HG02678 (cell line): ENCODE measurements at regions not wholly inside any gene's neighbourhood (a gene's known extent, or its start where the extent isn't known, plus 50 kb on each side); places are given as distances from the start of the nearest gene placed in this dataset.
"Not testable (repeated sequence)": the region's sequence is repeated elsewhere in the genome, so short reads cannot be mapped to it uniquely, and the experiment has no call there.

Experiments used
- ATAC-seq: cut with Tn5 transposase; IDR thresholded peaks from one replicate; pipeline ENCODE4 v1.9.1; 2021; ENCODE audit warnings: mild to moderate bottlenecking, moderate library complexity; ENCODE audit not compliant: unreplicated experiment

DNA sequence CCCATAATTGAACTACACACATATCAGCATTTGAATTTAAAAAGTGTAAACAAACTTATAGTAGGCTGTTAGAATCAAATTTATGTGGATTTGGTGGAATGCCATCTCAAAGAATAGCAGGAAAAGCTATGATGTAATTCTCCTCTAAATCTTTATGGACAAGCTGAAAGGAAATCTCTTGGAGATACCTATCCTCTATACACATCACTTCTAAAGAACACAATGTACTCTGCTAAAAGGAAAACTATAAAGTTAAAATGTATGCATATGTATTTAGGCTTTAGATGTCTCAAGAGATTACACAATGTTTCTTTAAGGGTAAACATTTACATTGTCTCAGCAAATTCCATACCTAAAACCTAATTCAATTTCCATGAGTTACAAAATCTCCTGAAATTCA, 323.3 kb downstream of the CRPPA start:
- no peak for ATAC-seq

DNA sequence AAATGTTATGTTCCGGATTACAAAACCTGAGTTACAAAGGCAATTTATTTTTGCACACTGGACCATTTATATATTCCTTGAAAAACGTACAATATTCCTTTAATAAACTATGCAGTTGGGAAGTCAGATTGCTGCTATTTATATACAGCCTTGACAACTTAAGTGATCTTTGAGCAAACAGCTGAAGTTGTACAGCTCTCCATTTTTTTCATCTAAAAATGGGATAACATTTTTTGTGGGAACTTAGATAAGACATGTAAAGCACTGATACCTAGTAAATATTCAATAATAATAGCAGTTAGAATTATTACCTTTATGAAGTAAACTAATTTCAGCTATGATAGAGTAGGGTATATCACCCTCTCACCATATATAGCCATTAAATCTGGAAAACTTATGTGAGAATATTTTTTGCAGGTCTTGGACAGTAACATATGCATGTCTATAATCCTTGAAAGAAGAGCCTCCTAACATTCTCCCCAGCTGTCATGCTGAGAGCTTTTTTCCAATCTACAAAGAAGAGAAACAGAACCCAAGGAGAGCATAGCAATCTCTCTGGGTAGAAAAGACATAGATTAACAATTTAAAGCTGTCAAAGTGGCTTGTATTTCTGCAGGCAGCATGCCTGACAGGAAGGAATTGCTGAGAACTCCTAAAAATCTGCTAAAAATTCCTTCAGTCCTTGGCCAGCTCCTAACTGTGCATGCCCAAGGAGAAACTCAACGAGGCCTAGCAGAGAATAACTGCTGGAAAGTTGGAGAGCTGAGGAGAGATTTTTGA, 326.0 kb downstream of the CRPPA start:
- ATAC-seq, result no peak

DNA sequence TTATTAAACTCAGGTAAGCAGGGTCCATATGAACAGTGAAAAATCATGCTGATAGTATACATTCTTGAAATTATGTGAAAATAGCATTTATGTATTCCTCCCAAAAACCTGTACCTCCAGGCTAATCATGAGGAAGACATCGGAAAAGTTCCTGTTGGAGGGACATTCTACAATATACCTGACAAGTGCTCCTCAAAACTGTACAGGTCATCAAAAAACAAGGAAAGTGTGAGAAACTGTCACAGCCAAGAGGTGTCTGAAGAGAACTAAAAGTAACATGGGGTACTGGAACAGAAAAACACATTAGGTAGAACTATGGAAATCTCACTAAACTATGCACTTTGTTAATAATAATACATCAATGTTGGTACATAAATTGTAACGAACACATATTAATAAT, 326.7 kb downstream of the CRPPA start:
- no peak for ATAC-seq

DNA sequence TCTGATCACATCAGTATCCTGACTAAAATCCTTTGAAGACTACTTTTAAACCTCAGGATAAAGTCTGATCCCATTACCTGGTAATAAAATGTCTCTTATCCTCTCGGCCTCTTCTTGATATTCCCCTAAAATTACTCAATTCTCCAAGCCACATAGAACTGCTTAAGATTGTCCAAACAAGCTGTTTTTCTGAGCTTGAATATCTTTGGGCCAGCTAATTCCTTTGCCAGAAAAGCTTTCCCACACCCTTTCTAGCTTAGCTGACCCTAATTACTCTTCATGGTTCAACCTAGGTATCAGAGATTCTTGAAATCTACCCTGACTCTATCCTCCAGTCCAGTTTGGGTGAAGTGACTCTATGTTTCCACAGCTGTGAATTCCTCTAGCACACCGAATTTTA, 328.6 kb downstream of the CRPPA start:
- no peak for ATAC-seq

GRCh38 chr7:16091701-16092310, 329.5 kb downstream of the CRPPA start:
- no peak for ATAC-seq

- ATAC-seq, result no peak
Measured at GRCh38 chr7:16089801-16090200, 331.5 kb downstream of the CRPPA start.

DNA sequence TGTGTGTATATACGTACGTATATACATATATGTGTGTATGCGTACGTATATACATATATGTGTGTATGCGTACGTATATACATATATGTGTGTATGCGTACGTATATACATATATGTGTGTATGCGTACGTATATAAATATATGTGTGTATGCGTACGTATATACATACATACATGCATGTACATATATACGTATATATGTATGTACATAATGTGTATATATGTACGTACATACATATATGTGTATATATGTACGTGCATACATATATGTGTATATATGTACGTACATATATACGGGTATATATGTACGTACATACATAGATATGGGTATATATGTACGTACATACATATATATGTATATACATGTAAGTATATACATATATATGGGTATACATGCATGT, 332.1 kb downstream of the CRPPA start:
- no peak for ATAC-seq

- ATAC-seq, result no peak
Measured at GRCh38 chr7:16086743-16087142, 334.6 kb downstream of the CRPPA start.

DNA sequence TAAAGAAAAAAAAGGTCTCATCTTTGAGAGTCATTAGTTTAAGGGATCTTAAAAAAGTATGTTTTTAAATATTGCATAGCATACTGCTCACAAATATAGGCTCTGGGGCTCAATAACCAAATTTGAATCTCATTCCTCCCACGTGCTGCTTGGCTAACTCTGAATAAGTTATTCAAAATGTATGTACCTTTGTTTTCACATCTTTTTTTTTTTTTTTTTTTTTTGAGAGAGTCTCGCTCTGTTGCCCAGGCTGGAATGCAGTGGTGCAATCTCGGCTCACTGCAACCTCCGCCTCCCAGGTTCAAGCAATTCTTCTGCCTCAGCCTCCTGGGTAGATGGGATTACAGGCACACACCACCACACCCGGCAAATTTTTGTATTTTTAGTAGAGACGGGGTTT, 335.6 kb downstream of the CRPPA start:
- not testable (repeated sequence) for ATAC-seq

- ATAC-seq, result no peak
Measured at GRCh38 chr7:16084875-16085274, 336.5 kb downstream of the CRPPA start.

GRCh38 chr7:16084370-16084769, 337.0 kb downstream of the CRPPA start:
- ATAC-seq, result no peak

DNA sequence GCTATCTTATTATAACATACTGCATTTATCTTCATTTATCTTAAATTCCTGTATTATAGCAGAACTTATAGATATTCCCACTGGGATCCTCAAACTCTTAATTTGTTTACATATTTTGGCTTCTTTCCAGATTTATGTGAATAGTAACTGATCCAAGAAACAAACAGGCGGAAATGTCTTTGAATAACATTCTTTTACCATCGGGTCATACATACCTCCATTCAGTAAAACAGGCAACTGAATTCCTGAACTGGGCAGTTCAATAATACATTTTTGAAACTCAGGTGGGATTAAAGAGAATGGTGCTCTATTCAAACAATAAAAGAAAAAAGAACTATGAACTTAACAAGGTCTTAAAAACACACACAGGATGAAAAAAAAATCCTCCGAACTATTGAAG, 337.4 kb downstream of the CRPPA start:
- no peak for ATAC-seq

DNA sequence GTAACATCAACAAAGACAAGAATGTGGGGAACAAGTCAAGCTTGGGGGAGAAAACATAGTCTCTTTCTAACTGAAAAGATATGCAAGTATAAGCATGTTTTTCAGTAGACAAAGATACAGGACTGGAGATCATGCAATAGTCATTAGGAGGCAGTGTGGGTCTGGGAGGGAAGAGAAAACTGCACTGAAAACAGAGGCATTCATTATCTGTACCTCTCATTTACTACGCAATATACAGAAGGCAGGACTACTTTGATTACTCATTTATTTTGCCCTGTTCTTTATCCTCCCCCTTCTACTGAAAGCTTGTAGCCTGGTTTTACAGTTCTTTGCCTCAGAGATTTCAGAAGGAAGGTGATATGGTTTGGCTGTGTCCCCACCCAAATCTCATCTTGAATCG, 341.2 kb downstream of the CRPPA start:
- ATAC-seq, result no peak

GRCh38 chr7:16079723-16080122, 341.6 kb downstream of the CRPPA start:
- no peak for ATAC-seq

DNA sequence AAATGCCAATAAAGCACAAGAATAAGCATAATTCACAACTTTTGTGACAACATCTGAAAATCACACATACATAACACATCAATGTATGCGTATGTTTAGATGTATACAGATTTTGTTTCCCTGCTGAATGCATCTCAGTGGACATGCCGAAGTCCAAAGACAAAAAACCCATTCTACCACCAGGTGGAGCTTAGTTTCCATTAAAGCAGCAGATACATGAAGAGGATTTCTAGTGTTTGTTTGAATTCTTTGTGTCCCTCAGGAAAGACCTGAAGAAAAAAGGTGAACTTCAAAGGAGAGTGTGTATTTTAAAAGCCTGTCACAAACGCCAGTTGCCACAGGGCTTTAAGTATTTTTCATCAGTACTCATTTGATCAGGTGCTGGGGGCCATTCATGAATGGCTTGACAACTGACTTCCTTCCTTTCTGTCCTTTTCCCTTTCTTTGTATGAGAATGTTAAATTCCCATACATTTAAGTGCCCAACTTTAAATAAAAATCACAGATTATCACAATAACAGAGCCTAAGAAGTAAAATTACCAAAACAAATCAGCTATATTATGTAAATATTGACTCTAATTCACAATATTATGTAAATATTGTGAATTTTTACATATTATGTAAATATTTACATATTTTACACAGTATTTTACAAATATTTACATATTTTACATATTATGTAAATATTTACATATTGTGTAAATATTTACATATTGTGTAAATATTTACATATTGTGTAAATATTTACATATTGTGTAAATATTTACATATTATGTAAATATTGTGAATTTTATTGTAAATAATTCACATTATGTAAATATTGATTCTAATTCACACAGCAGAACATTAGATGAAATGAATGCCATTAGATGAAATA, 343.0 kb downstream of the CRPPA start:
- ATAC-seq, result peak; percentile 73

DNA sequence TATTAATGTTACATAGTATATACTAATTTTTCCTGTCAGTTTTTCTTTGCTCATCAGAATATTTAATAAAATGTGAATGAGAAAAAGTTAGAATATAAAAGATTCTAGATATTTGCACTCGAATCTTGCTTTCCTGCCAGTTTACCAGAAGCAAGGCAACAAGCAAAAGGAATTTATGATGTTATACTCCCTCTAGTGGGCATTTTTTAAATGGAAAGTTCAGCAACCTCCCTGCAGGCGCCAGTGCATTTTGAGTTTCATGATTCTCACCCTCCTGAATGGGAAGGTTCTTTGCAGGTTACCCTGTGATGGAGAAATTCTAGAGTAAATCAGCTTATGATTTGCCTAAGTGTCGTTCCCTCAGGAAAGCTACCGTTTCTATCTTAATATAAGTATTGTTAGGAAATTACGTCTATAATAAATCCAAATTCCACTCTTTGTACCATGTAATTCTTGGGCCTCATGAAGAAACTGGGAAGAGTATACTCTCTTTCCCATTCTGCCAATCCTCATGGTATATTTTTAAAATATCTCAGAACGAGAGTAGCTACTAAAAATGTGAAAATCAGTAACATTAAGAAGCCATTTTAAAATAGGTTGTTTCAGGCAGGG, 350.0 kb downstream of the CRPPA start:
- peak; percentile 92 for ATAC-seq

- ATAC-seq, result no peak
Measured at GRCh38 chr7:16070806-16071205, 350.5 kb downstream of the CRPPA start.

- no peak for ATAC-seq
Measured at GRCh38 chr7:16069998-16070397, 351.3 kb downstream of the CRPPA start.

DNA sequence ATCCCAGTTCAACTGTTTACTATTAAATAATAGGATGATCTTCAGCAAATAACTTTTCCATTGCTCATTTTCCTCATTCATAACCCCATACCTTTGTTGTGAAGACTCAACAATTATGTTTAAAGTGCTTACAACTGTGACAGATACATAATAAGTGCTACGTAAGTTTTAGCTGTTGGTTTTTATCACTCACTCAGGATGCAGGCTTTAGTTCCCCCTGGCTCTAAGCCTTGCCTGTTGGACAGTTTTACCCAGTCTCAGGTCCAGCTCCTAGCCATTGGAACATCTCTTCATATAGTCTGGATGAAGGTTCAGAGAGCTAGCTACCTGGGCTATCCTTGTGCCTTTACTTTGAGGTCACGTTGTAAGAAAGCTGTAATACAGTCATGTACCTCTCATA, 353.2 kb downstream of the CRPPA start:
- ATAC-seq, result no peak

DNA sequence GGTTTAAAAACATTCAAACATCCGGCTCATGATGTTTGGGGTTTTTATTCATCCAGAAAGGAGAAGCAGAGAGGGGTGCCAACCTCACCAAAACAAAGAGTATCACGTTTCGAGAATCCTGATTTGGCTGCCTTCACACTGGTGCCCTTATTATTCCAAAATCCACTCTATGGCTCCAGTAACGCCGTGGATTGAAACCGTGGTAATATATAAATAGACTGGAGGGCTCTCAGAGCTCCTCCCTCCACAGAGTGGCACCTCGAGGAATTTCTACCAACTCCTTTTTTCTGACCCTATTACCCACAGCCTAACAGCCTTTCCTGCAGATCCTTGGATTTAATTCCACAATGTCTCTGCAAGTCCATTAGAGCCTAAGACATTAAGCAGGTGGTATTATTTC, 353.6 kb downstream of the CRPPA start:
- ATAC-seq, result no peak

GRCh38 chr7:16066805-16067459, 354.4 kb downstream of the CRPPA start:
- ATAC-seq, result no peak
